ENCODE measurements at regions not wholly inside any gene's neighbourhood (a gene's known extent, or its start where the extent isn't known, plus 50 kb on each side); places are given as distances from the start of the nearest gene placed in this dataset.

DNA sequence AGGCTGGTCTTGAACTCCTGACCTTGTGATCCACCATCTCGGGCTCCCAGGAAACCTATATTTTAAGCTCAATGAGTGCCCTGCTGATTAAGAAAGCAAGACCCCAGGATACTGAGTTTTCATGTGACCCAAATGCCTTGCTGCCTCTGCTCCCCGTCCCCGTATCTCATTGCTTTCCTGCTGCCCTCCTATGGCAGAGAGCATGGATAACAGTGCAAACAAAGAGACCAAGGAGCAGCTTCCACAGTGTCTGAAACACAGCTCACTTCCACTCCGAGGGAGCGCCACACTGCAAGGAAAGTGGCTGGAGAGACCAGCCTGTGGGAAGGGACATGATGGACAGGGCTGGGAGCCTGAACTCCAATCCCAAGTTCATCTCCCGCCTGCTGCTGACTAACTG lies 246.8 kb downstream of the TMEM182 start (continued):
- TF ChIP-seq FOXA1 (IDR thresholded peaks at IDR 0.05) = no peak
- 0 out of 2 replicates have a peak, but pooled peaks have one; percentile 7 for TF ChIP-seq FOXA1 (CRISPR knock-in tag; IDR thresholded peaks at IDR 0.05)
- TF ChIP-seq EEA1 (CRISPR knock-in tag; IDR thresholded peaks at IDR 0.05; ENCODE audit: borderline replicate concordance) = no peak
- TF ChIP-seq ZNF432 (CRISPR knock-in tag; IDR thresholded peaks at IDR 0.05; ENCODE audit: borderline replicate concordance) = no peak
- TF ChIP-seq ZNF724P (CRISPR knock-in tag; IDR thresholded peaks at IDR 0.05; ENCODE audit: borderline replicate concordance) = no peak
- TF ChIP-seq ZNF318 (CRISPR knock-in tag; IDR thresholded peaks at IDR 0.05) = no peak
- no peak for TF ChIP-seq ZFP36L1 (CRISPR knock-in tag; IDR thresholded peaks at IDR 0.05)
